ENCODE measurements at regions not wholly inside any gene's neighbourhood (a gene's known extent, or its start where the extent isn't known, plus 50 kb on each side); places are given as distances from the start of the nearest gene placed in this dataset.

DNA sequence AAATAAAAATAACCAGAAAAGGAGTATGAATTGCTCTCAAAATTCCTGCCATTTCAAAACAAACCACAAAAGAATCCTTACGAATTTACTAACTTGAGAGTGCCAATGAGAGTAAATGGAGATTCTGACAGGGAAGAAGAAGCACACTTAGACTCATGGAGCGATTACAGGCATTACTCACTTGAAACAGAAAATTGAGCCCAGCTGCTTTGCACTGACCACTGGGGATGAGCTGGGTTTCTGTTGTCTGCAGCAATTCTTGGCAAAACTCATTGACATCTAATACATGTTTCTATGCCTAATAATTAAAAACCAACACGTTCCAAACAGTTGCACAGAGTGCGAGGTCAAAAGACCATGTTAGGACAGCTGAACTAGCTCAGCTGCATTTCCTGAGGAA, 731.6 kb downstream of the DNAH5 start:
- TF ChIP-seq, protein P1, sequence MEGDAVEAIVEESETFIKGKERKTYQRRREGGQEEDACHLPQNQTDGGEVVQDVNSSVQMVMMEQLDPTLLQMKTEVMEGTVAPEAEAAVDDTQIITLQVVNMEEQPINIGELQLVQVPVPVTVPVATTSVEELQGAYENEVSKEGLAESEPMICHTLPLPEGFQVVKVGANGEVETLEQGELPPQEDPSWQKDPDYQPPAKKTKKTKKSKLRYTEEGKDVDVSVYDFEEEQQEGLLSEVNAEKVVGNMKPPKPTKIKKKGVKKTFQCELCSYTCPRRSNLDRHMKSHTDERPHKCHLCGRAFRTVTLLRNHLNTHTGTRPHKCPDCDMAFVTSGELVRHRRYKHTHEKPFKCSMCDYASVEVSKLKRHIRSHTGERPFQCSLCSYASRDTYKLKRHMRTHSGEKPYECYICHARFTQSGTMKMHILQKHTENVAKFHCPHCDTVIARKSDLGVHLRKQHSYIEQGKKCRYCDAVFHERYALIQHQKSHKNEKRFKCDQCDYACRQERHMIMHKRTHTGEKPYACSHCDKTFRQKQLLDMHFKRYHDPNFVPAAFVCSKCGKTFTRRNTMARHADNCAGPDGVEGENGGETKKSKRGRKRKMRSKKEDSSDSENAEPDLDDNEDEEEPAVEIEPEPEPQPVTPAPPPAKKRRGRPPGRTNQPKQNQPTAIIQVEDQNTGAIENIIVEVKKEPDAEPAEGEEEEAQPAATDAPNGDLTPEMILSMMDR (conservative IDR thresholded peaks at IDR 0.05; ENCODE audit: low read length) = no peak
- TF ChIP-seq EZH2phosphoT487 (IDR thresholded peaks at IDR 0.05; ENCODE audit: borderline replicate concordance, low read depth, low read length) = no peak
